ENCODE measurements at regions not wholly inside any gene's neighbourhood (a gene's known extent, or its start where the extent isn't known, plus 50 kb on each side); places are given as distances from the start of the nearest gene placed in this dataset.

- peak in 1 of 2 experiments; percentile 23; a peak in 1 of 4 replicates for TF ChIP-seq MNT (conservative IDR thresholded peaks at IDR 0.05)
- TF ChIP-seq PHB2 (IDR thresholded peaks at IDR 0.05; ENCODE audit: low read depth), result no peak
- TF ChIP-seq SMAD4 (CRISPR knock-in tag; conservative IDR thresholded peaks at IDR 0.05), result peak; percentile 57; the same call in 1 of the 2 replicates
- no peak for TF ChIP-seq PCBP2 (IDR thresholded peaks at IDR 0.05; ENCODE audit: low read depth, low read length, poor library complexity, severe bottlenecking)
- TF ChIP-seq ZBTB40 (IDR thresholded peaks at IDR 0.05), result peak; percentile 64
- TF ChIP-seq ZBTB40 (CRISPR knock-in tag; IDR thresholded peaks at IDR 0.05), result no peak
- no peak for TF ChIP-seq HMG20A (CRISPR knock-in tag; conservative IDR thresholded peaks at IDR 0.05)
- no peak for TF ChIP-seq ARID3A (IDR thresholded peaks at IDR 0.05; ENCODE audit: borderline replicate concordance, low read depth, low read length)
- TF ChIP-seq ZBTB12 (CRISPR knock-in tag; IDR thresholded peaks at IDR 0.05), result no peak
- TF ChIP-seq ZNF551 (CRISPR knock-in tag; IDR thresholded peaks at IDR 0.05), result no peak
- peak; percentile 75 for TF ChIP-seq ARID1B (IDR thresholded peaks at IDR 0.05)
Measured at GRCh38 chr10:128629111-128630096, 503.2 kb upstream of the MKI67 start (continued).

Data from K562 (cell line).